Type B pancreatic cell (in vitro differentiated cells): ENCODE measurements at regions not wholly inside any gene's neighbourhood (a gene's known extent, or its start where the extent isn't known, plus 50 kb on each side); places are given as distances from the start of the nearest gene placed in this dataset.
"Not testable (repeated sequence)": the region's sequence is repeated elsewhere in the genome, so short reads cannot be mapped to it uniquely, and the experiment has no call there.

Source experiments
- DNase-seq: peaks from one replicate; pipeline ENCODE4 v3.0.0; 2021; ENCODE audit warnings: mixed read lengths; ENCODE audit not compliant: unreplicated experiment; ENCODE audit errors: extremely low spot score
- H3K27ac Mint-ChIP-seq: 2 replicates; pipeline ENCODE4 v1.8.0; 2021; ENCODE audit warnings: mild to moderate bottlenecking, mixed read lengths
- H3K27me3 Mint-ChIP-seq: 2 replicates; pipeline ENCODE4 v1.8.0; 2021; ENCODE audit warnings: mixed read lengths
- H3K36me3 Mint-ChIP-seq: 2 replicates; pipeline ENCODE4 v1.8.0; 2021; ENCODE audit warnings: mixed read lengths
- H3K4me1 Mint-ChIP-seq: one replicate; pipeline ENCODE4 v1.8.0; 2021; ENCODE audit warnings: mixed read lengths; ENCODE audit not compliant: unreplicated experiment
- H3K4me3 Mint-ChIP-seq: 2 replicates; pipeline ENCODE4 v1.8.0; 2021; ENCODE audit warnings: mild to moderate bottlenecking, mixed read lengths
- H3K9me3 Mint-ChIP-seq: 2 replicates; pipeline ENCODE4 v1.8.0; 2021; ENCODE audit warnings: mixed read lengths
- TF ChIP-seq, protein P1 (sequence below): fragments of 200-600 bp; sonication (generic); conservative IDR thresholded peaks from 2 replicates; pipeline ENCODE4 v1.5.0; 2021; ENCODE audit warnings: antibody characterized with exemption, mild to moderate bottlenecking

DNA sequence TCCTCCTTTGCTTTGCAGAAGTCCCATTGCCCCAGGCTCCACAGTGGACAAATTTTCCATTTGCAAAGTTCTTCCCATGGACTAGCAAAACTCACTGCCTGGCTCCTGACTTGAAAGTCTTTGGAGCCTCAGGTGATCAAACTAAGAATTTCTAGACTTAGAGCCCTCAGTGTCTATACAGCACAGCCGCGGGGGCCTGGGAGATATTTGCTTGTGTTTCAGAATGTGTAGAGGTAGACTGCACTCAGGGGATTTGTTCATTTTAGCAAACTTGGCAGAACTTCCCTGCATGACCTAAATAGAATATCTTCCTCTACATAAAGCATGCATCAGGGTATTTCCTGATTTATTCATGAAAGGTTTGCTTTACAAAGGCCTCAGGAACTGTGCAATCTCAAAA lies 384.2 kb upstream of the ZNF462 start:
- Mint-ChIP-seq H3K27me3 (no peaks in the 10 kb centered on the region), H3K4me1 (peaks cover 30% of the 10 kb centered on the region), H3K9me3 (peaks cover 6% of the 10 kb centered on the region), H3K27ac (no peak overlapping the region), H3K4me3 (no peak overlapping the region), H3K36me3 (no peaks in the 10 kb centered on the region)
- DNase-seq: no peak
- TF ChIP-seq, protein P1, sequence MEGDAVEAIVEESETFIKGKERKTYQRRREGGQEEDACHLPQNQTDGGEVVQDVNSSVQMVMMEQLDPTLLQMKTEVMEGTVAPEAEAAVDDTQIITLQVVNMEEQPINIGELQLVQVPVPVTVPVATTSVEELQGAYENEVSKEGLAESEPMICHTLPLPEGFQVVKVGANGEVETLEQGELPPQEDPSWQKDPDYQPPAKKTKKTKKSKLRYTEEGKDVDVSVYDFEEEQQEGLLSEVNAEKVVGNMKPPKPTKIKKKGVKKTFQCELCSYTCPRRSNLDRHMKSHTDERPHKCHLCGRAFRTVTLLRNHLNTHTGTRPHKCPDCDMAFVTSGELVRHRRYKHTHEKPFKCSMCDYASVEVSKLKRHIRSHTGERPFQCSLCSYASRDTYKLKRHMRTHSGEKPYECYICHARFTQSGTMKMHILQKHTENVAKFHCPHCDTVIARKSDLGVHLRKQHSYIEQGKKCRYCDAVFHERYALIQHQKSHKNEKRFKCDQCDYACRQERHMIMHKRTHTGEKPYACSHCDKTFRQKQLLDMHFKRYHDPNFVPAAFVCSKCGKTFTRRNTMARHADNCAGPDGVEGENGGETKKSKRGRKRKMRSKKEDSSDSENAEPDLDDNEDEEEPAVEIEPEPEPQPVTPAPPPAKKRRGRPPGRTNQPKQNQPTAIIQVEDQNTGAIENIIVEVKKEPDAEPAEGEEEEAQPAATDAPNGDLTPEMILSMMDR: no peak

GRCh38 chr9:106479679-106480078 lies 383.3 kb upstream of the ZNF462 start:
- DNase-seq: no peak
- H3K27ac Mint-ChIP-seq: no peak overlapping the region
- H3K27me3 Mint-ChIP-seq: no peaks in the 10 kb centered on the region
- H3K4me3 Mint-ChIP-seq: no peak overlapping the region
- peaks cover 30% of the 10 kb centered on the region for H3K4me1 Mint-ChIP-seq
- TF ChIP-seq, protein P1: no peak
- peaks cover 6% of the 10 kb centered on the region for H3K9me3 Mint-ChIP-seq
- no peaks in the 10 kb centered on the region for H3K36me3 Mint-ChIP-seq

GRCh38 chr9:106481013-106481609 lies 381.9 kb upstream of the ZNF462 start:
- Mint-ChIP-seq H3K4me3 (no peak overlapping the region), H3K27ac (peak overlapping the region; percentile 33), H3K9me3 (peaks cover 6% of the 10 kb centered on the region), H3K4me1 (peaks cover 30% of the 10 kb centered on the region), H3K27me3 (no peaks in the 10 kb centered on the region), H3K36me3 (no peaks in the 10 kb centered on the region)
- no peak for DNase-seq
- TF ChIP-seq, protein P1: no peak

- Mint-ChIP-seq H3K36me3 (no peaks in the 10 kb centered on the region), H3K27ac (no peak overlapping the region), H3K4me3 (no peak overlapping the region), H3K9me3 (peaks cover 6% of the 10 kb centered on the region), H3K4me1 (peaks cover 30% of the 10 kb centered on the region), H3K27me3 (no peaks in the 10 kb centered on the region)
- DNase-seq: no peak
- TF ChIP-seq, protein P1: no peak
Observed at GRCh38 chr9:106482733-106483132, 380.2 kb upstream of the ZNF462 start.

DNA sequence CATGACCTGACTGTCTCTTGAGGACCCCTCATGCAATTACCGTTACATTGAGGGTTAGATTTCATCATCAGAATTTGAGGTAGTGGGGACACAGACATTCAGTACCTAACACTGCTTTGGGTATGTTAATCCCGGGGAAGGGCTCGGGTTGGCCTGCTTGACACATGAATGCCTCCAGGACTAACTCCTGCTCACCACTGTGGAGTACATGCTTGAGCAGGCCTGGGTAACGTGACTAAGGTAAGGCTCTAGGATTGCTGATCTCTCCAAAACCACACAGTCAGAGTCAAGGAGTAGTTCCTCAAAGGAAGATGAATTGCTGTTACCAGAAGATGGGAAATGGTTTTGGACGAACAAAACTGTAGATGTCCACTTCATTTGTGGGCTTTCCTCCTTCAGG lies 376.3 kb upstream of the ZNF462 start:
- no peak for DNase-seq
- H3K4me3 Mint-ChIP-seq: no peak overlapping the region
- no peaks in the 10 kb centered on the region for H3K36me3 Mint-ChIP-seq
- no peak overlapping the region for H3K27ac Mint-ChIP-seq
- TF ChIP-seq, protein P1: no peak
- no peaks in the 10 kb centered on the region for H3K27me3 Mint-ChIP-seq
- H3K9me3 Mint-ChIP-seq: no peaks in the 10 kb centered on the region
- H3K4me1 Mint-ChIP-seq: peaks cover under 1% of the 10 kb centered on the region

GRCh38 chr9:106487266-106487665 lies 375.7 kb upstream of the ZNF462 start:
- DNase-seq: no peak
- H3K36me3 Mint-ChIP-seq: no peaks in the 10 kb centered on the region
- H3K4me1 Mint-ChIP-seq: no peaks in the 10 kb centered on the region
- H3K4me3 Mint-ChIP-seq: no peak overlapping the region
- H3K27ac Mint-ChIP-seq: no peak overlapping the region
- no peaks in the 10 kb centered on the region for H3K9me3 Mint-ChIP-seq
- no peaks in the 10 kb centered on the region for H3K27me3 Mint-ChIP-seq
- TF ChIP-seq, protein P1: no peak

DNA sequence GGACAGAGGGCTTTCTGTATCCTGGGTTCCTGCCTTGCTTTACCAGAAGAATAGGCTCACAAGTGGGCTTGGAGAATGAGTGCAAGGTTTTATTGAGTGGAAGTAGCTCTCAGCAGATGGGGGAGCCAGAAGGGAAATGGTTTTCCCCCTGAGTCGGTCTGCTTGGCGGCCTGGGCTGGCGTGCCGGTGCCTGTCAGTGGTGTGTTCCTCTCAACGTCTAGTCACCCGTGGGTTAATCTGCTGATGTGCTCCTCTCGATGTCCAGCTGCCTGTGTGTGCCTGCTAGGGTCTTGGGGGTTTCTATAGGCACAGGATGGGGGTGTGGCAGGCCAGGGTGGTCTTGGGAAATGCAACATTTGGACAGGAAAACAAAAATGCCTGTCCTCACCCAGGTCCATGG lies 370.8 kb upstream of the ZNF462 start:
- H3K36me3 Mint-ChIP-seq, H3K4me1 Mint-ChIP-seq, H3K9me3 Mint-ChIP-seq, H3K27ac Mint-ChIP-seq, H3K4me3 Mint-ChIP-seq, DNase-seq, H3K27me3 Mint-ChIP-seq: not testable (repeated sequence)
